OCI-LY3 (cell line): ENCODE measurements at regions not wholly inside any gene's neighbourhood (a gene's known extent, or its start where the extent isn't known, plus 50 kb on each side); places are given as distances from the start of the nearest gene placed in this dataset.

ENCODE experiments used
- EZH2phosphoT487 ChIP-seq: fragments of 200-600 bp; shearing (Covaris generic); IDR thresholded peaks from 2 replicates; pipeline ENCODE4 v1.6.1; 2018; ENCODE audit warnings: antibody characterized with exemption, mixed run types, low read depth
- TF ChIP-seq, protein P1 (sequence below): fragments of 200-600, 300-600 bp; sonication (generic); IDR thresholded peaks from 2 replicates; pipeline ENCODE4 v1.5.1; 2014; ENCODE audit warnings: antibody characterized with exemption, low read length, low read depth

DNA sequence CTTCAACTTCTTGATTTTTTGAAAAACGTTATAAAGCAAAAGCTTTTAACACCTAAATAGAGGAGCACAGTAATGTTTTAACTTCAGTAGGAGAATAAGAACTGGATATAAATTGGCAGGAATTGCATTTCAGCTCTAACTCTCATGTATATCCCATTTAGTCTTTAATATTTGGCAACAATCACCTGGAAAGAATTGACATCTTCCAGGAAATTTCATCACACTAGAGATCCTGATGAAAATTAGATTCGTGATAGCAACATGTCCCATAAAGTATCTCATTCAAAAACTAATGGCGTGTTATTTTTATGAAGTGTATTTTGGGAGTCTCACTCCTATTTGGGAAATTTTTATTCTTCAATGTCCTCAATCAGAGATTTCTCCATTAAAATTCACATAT, 131.1 kb upstream of the DNAJC10 start:
- TF ChIP-seq, protein P1, sequence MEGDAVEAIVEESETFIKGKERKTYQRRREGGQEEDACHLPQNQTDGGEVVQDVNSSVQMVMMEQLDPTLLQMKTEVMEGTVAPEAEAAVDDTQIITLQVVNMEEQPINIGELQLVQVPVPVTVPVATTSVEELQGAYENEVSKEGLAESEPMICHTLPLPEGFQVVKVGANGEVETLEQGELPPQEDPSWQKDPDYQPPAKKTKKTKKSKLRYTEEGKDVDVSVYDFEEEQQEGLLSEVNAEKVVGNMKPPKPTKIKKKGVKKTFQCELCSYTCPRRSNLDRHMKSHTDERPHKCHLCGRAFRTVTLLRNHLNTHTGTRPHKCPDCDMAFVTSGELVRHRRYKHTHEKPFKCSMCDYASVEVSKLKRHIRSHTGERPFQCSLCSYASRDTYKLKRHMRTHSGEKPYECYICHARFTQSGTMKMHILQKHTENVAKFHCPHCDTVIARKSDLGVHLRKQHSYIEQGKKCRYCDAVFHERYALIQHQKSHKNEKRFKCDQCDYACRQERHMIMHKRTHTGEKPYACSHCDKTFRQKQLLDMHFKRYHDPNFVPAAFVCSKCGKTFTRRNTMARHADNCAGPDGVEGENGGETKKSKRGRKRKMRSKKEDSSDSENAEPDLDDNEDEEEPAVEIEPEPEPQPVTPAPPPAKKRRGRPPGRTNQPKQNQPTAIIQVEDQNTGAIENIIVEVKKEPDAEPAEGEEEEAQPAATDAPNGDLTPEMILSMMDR: no peak
- no peak for TF ChIP-seq EZH2phosphoT487
